ENCODE measurements at regions not wholly inside any gene's neighbourhood (a gene's known extent, or its start where the extent isn't known, plus 50 kb on each side); places are given as distances from the start of the nearest gene placed in this dataset.

GRCh38 chr5:133847301-133847700, 121.1 kb downstream of the C5orf15 start:
- H3K27ac ChIP-seq (ENCODE audit: low read length) = no peak overlapping the region
- no peak for DNase-seq (ENCODE audit: low read depth, low spot score)
- H3K27me3 ChIP-seq (ENCODE audit: control insufficient read depth, insufficient read depth, low read length) = no peaks in the 10 kb centered on the region; the same call in 1 of the 2 replicates
- ChIA-PET CTCF (no interaction called here), POLR2A (no interaction called here)
- intact Hi-C loops (cut with micrococcal nuclease; ENCODE audit: unreplicated experiment) (no loop called here), in situ Hi-C loops (cut with HindIII; ENCODE audit: low pct_unique_long_range_greater_than_20kb, low sequenced_read_pairs) (no loop called here)
- H3K9me3 ChIP-seq (ENCODE audit: control insufficient read depth, insufficient read depth, low read depth, low read length) = no peaks in the 10 kb centered on the region
- BruUV-seq (replicated peaks) = no TSS peak
- TF ChIP-seq SIN3A (IDR thresholded peaks at IDR 0.05; ENCODE audit: borderline replicate concordance, insufficient read depth, low read depth, low read length) (no peak), TCF7L2 (IDR thresholded peaks at IDR 0.05; ENCODE audit: low read depth, low read length) (no peak), CTCF (IDR thresholded peaks at IDR 0.05) (no peak), REST (IDR thresholded peaks at IDR 0.05; ENCODE audit: insufficient read depth in 1 of 2, low read depth in 2 of 2, low read length in 1 of 2) (no peak), POLR2AphosphoS5 (IDR thresholded peaks at IDR 0.05; ENCODE audit: low read depth, low read length) (no peak)
- no peaks in the 10 kb centered on the region for H3K36me3 ChIP-seq (ENCODE audit: control insufficient read depth, insufficient read depth, low read length)
- no peak for ATAC-seq
- no peaks in the 10 kb centered on the region for H3K4me1 ChIP-seq (ENCODE audit: control insufficient read depth, insufficient read depth, low read length)
- no peak overlapping the region for H3K4me3 ChIP-seq (ENCODE audit: low read depth in 2 of 2, low read length in 2 of 2)

GRCh38 chr5:133846478-133847226, 121.8 kb downstream of the C5orf15 start:
- ChIA-PET CTCF (no interaction called here), POLR2A (no interaction called here)
- no peak for DNase-seq (ENCODE audit: low read depth, low spot score)
- H3K36me3 ChIP-seq (ENCODE audit: control insufficient read depth, insufficient read depth, low read length) = no peaks in the 10 kb centered on the region
- TF ChIP-seq CTCF (IDR thresholded peaks at IDR 0.05) (no peak), SIN3A (IDR thresholded peaks at IDR 0.05; ENCODE audit: borderline replicate concordance, insufficient read depth, low read depth, low read length) (no peak), TCF7L2 (IDR thresholded peaks at IDR 0.05; ENCODE audit: low read depth, low read length) (no peak), POLR2AphosphoS5 (IDR thresholded peaks at IDR 0.05; ENCODE audit: low read depth, low read length) (no peak), REST (IDR thresholded peaks at IDR 0.05; ENCODE audit: insufficient read depth in 1 of 2, low read depth in 2 of 2, low read length in 1 of 2) (no peak)
- BruUV-seq (replicated peaks) = no TSS peak
- H3K27me3 ChIP-seq (ENCODE audit: control insufficient read depth, insufficient read depth, low read length) = no peaks in the 10 kb centered on the region; the same call in 1 of the 2 replicates
- no peak for ATAC-seq
- no peak overlapping the region for H3K27ac ChIP-seq (ENCODE audit: low read length)
- intact Hi-C loops (cut with micrococcal nuclease; ENCODE audit: unreplicated experiment) (no loop called here), in situ Hi-C loops (cut with HindIII; ENCODE audit: low pct_unique_long_range_greater_than_20kb, low sequenced_read_pairs) (no loop called here)
- H3K4me1 ChIP-seq (ENCODE audit: control insufficient read depth, insufficient read depth, low read length) = no peaks in the 10 kb centered on the region
- no peak overlapping the region for H3K4me3 ChIP-seq (ENCODE audit: low read depth in 2 of 2, low read length in 2 of 2)
- no peaks in the 10 kb centered on the region for H3K9me3 ChIP-seq (ENCODE audit: control insufficient read depth, insufficient read depth, low read depth, low read length)

All from Panc1 (cell line).